K562 (cell line): ENCODE measurements at regions not wholly inside any gene's neighbourhood (a gene's known extent, or its start where the extent isn't known, plus 50 kb on each side); places are given as distances from the start of the nearest gene placed in this dataset.

Source experiments
- ATAC-seq: fragments of 200-7000 bp; cut with Tn5 transposase; 3 replicates; pipeline ENCODE4 v1.9.1; 2020; ENCODE audit warnings: moderate library complexity
- BruUV-seq: library from RNA; stranded (reverse); fragments of 400-500 nt; replicated peaks from 2 replicates; lab custom pipeline; 2021; lab: Mats Ljungman, UMichigan
- CTCF ChIA-PET: fragments of 300-600 bp; formaldehyde crosslinking; extraction: SDS; loops from one replicate; lab custom pipeline; 2021; ENCODE audit warnings: low intra/inter-chr PET ratio; lab: Yijun Ruan, JAX
- POLR2A ChIA-PET: fragments of 300-600, 350-650 bp; sonication (Branson Sonifier 250); formaldehyde crosslinking; extraction: SDS; loops from one replicate; lab custom pipeline; 2021; ENCODE audit warnings: antibody characterized with exemption, inconsistent platforms; lab: Yijun Ruan, JAX
- DNase-seq, 4 experiments: peaks; one replicate each; pipeline versions ENCODE4 v3.0.0 to v3.0.0-alpha.2; 2011 to 2018; ENCODE audit warnings: low spot score in 3 of 4, mixed read lengths in 3 of 4; ENCODE audit errors: extremely low read depth in 1 of 4
- FAIRE-seq: peaks from 2 replicates; lab custom pipeline; 2011; peaks lifted over from hg19 to GRCh38; lab: Jason Lieb, UNC
- H2AFZ ChIP-seq: 2 replicates; pipeline ENCODE4 v1.6.0; 2011; ENCODE audit warnings: low read depth, low read length, control low read depth, inconsistent platforms
- H3K27ac ChIP-seq: fragments of 200-600 bp; 3 replicates; pipeline ENCODE4 v1.8.0; 2011; ENCODE audit warnings: low read depth, mild to moderate bottlenecking, control low read depth, inconsistent platforms, low read length, moderate library complexity, mixed read lengths; ENCODE audit errors: extremely low read depth
- H3K27me3 ChIP-seq, 2 experiments: fragments of 300-600 bp in 1 of 2; 2 replicates in 1 of 2; 3 replicates in 1 of 2; pipeline versions ENCODE4 v1.6.0 to v1.8.0; 2011; ENCODE audit warnings: inconsistent platforms in 2 of 2, low read length in 2 of 2, mild to moderate bottlenecking in 1 of 2, mixed read lengths in 1 of 2, moderate library complexity in 1 of 2; ENCODE audit not compliant: control insufficient read depth in 2 of 2, insufficient read depth in 2 of 2
- H3K36me3 ChIP-seq: fragments of 300-600 bp; 3 replicates; pipeline ENCODE4 v1.8.0; 2011; ENCODE audit warnings: mild to moderate bottlenecking, low read length, inconsistent platforms; ENCODE audit not compliant: control insufficient read depth, insufficient read depth
- H3K4me1 ChIP-seq, 2 experiments: fragments of 200-600 bp in 1 of 2; replicated peaks in 1 of 2; 2 replicates in 1 of 2; 3 replicates in 1 of 2; pipeline versions ENCODE4 v1.5.1 to v1.8.0; 2011; ENCODE audit warnings: inconsistent platforms in 2 of 2, low read length in 2 of 2, mild to moderate bottlenecking in 1 of 2, mixed read lengths in 1 of 2, moderate library complexity in 1 of 2; ENCODE audit not compliant: control insufficient read depth in 2 of 2, insufficient read depth in 2 of 2
- H3K4me2 ChIP-seq: 2 replicates; pipeline ENCODE4 v1.6.1; 2011; ENCODE audit warnings: low read length, control low read depth, inconsistent platforms, mixed read lengths; ENCODE audit not compliant: insufficient read depth
- H3K4me3 ChIP-seq: fragments of 200-600 bp; sonication (generic), shearing (Covaris generic); 2 replicates; pipeline ENCODE4 v1.5.1; 2016; ENCODE audit warnings: control low read depth, inconsistent platforms
- H3K79me2 ChIP-seq: fragments of 200-600 bp; 3 replicates; pipeline ENCODE4 v1.8.0; 2011; ENCODE audit warnings: low read length, inconsistent platforms; ENCODE audit not compliant: control insufficient read depth, insufficient read depth
- H3K9ac ChIP-seq, 2 experiments: 2 replicates each; pipeline versions ENCODE4 v1.6.0 to v1.6.1; 2011; ENCODE audit warnings: low read depth in 2 of 2, low read length in 2 of 2, control low read depth in 1 of 2, inconsistent platforms in 1 of 2, mild to moderate bottlenecking in 1 of 2, mixed read lengths in 1 of 2; ENCODE audit not compliant: insufficient read depth in 1 of 2
- H3K9me1 ChIP-seq: one replicate; pipeline ENCODE4 v1.6.0; 2011; ENCODE audit warnings: inconsistent platforms, mild to moderate bottlenecking, low read length, moderate library complexity; ENCODE audit not compliant: control insufficient read depth, insufficient read depth
- H3K9me3 ChIP-seq: replicated peaks from 2 replicates; pipeline ENCODE4 v1.5.1; 2011; ENCODE audit warnings: low read depth, low read length, inconsistent platforms; ENCODE audit not compliant: control insufficient read depth, insufficient read depth
- H4K20me1 ChIP-seq: replicated peaks from 2 replicates; pipeline ENCODE4 v1.6.1; 2011; ENCODE audit warnings: low read length, inconsistent platforms, mixed read lengths; ENCODE audit not compliant: control insufficient read depth, insufficient read depth
- ELF1 ChIP-seq: fragments of 200-800 bp; sonication (Bioruptor generic); IDR thresholded peaks from 2 replicates; pipeline ENCODE4 v1.6.1; 2016; ENCODE audit warnings: missing genetic modification characterization, missing compliant biosample characterization
- MIER1 ChIP-seq: fragments of 450-650 bp; IDR thresholded peaks from 2 replicates; pipeline ENCODE4 v1.6.1; 2016; ENCODE audit warnings: antibody characterized with exemption, mild to moderate bottlenecking, low read depth
- NBN ChIP-seq: fragments of 450-650 bp; IDR thresholded peaks from 2 replicates; pipeline ENCODE4 v1.6.1; 2016; ENCODE audit warnings: low read depth, mild to moderate bottlenecking
- NR2F6 ChIP-seq: fragments of 450-650 bp; formaldehyde crosslinking; IDR thresholded peaks from 2 replicates; pipeline ENCODE4 v1.4.0; 2020; ENCODE audit warnings: mild to moderate bottlenecking
- PHF20 ChIP-seq: fragments of 450-650 bp; IDR thresholded peaks from 2 replicates; pipeline ENCODE4 v1.6.1; 2018; ENCODE audit not compliant: partially characterized antibody
- PPARD ChIP-seq: fragments of 250-450 bp; sonication (Bioruptor Pico); IDR thresholded peaks from 2 replicates; pipeline ENCODE4 v1.8.0; 2022; ENCODE audit warnings: inconsistent platforms, mild to moderate bottlenecking, moderate library complexity
- SAP30 ChIP-seq: fragments of 200-600 bp; sonication (generic); IDR thresholded peaks from 2 replicates; pipeline ENCODE4 v1.6.1; 2012; ENCODE audit warnings: borderline replicate concordance, low read depth, mild to moderate bottlenecking, moderate library complexity, low read length, control low read depth, inconsistent platforms; ENCODE audit not compliant: insufficient read depth, poor library complexity, severe bottlenecking
- TEAD1 ChIP-seq, 2 experiments: fragments of 450-650 bp in 1 of 2; sonication (generic) in 1 of 2; formaldehyde crosslinking; IDR thresholded peaks; 2 replicates each; pipeline versions ENCODE4 v1.4.0 to v1.8.0; 2020 to 2022; ENCODE audit warnings: mild to moderate bottlenecking in 2 of 2, missing genetic modification reagents in 1 of 2
- ZHX1 ChIP-seq: fragments of 150-350 bp; conservative IDR thresholded peaks from 2 replicates; pipeline ENCODE4 v1.6.1; 2014; ENCODE audit warnings: low read length
- ZNF354B ChIP-seq: fragments of 250-450 bp; sonication (Bioruptor Pico); IDR thresholded peaks from 2 replicates; pipeline ENCODE4 v1.4.0; 2020
- WGBS: fragments of 100-300 bp; shearing (Covaris generic); methylation state at CpG from one replicate; pipeline ENCODE4 v1.1.6; 2016; ENCODE audit warnings: low coverage, mixed read lengths; ENCODE audit not compliant: insufficient coverage; ENCODE audit errors: missing lambda C conversion rate; 5-methylcytosine and 5-hydroxymethylcytosine counted together
- in situ Hi-C: fragments of 300-500 bp; cut with MboI; formaldehyde crosslinking; loops from 4 replicates; pipeline ENCODE4 v1.15.0; 2018; ENCODE audit warnings: inconsistent platforms, mixed read lengths
- intact Hi-C: fragments of 100-400 bp; cut with micrococcal nuclease; formaldehyde crosslinking; loops from 2 replicates; pipeline ENCODE4 v1.14.2; 2022
- TF ChIP-seq, protein P1 (sequence below): IDR thresholded peaks from 2 replicates; pipeline ENCODE4 v1.6.1; 2014; ENCODE audit warnings: antibody characterized with exemption

- H3K79me2 ChIP-seq: no peaks in the 10 kb centered on the region
- H3K4me3 ChIP-seq: no peak overlapping the region
- no peaks in the 10 kb centered on the region for H3K36me3 ChIP-seq
- intact Hi-C loops (no loop called here), in situ Hi-C loops (no loop called here)
- no peak overlapping the region for H3K9ac ChIP-seq
- no peak for ATAC-seq
- no peaks in the 10 kb centered on the region for H3K4me1 ChIP-seq
- TF ChIP-seq PPARD (CRISPR knock-in tag): no peak
- no peak for TF ChIP-seq ZNF354B
- TF ChIP-seq MIER1: no peak
- no peak for TF ChIP-seq ZHX1
- TF ChIP-seq SAP30: no peak
- TF ChIP-seq, protein P1, sequence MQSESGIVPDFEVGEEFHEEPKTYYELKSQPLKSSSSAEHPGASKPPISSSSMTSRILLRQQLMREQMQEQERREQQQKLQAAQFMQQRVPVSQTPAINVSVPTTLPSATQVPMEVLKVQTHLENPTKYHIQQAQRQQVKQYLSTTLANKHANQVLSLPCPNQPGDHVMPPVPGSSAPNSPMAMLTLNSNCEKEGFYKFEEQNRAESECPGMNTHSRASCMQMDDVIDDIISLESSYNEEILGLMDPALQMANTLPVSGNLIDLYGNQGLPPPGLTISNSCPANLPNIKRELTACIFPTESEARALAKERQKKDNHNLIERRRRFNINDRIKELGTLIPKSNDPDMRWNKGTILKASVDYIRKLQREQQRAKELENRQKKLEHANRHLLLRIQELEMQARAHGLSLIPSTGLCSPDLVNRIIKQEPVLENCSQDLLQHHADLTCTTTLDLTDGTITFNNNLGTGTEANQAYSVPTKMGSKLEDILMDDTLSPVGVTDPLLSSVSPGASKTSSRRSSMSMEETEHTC: no peak
- no peak for TF ChIP-seq ELF1
- TF ChIP-seq PHF20: no peak
- no peak for TF ChIP-seq NBN
- TF ChIP-seq NR2F6 (CRISPR knock-in tag): no peak
- no peak for TF ChIP-seq TEAD1 (CRISPR knock-in tag; IDR thresholded peaks at IDR 0.05)
- no peaks in the 10 kb centered on the region for H3K9me3 ChIP-seq
- H4K20me1 ChIP-seq: no peaks in the 10 kb centered on the region
- FAIRE-seq: no peak
- DNase-seq: no peak
- no peaks in the 10 kb centered on the region for H3K9me1 ChIP-seq
- no TSS peak for BruUV-seq
- no peak overlapping the region for H3K27ac ChIP-seq
- POLR2A ChIA-PET: no interaction called here
- CTCF ChIA-PET: no interaction called here
- no peak overlapping the region for H2AFZ ChIP-seq
- WGBS: 0% methylated on average over 3 of the region's 3 CpGs
- H3K4me2 ChIP-seq: no peak overlapping the region
- no peaks in the 10 kb centered on the region for H3K27me3 ChIP-seq
Observed at GRCh38 chr4:124243671-124244366, 468.7 kb downstream of the ANKRD50 start.
